HG02623 (cell line): ENCODE measurements at regions not wholly inside any gene's neighbourhood (a gene's known extent, or its start where the extent isn't known, plus 50 kb on each side); places are given as distances from the start of the nearest gene placed in this dataset.
"Not testable (repeated sequence)": the region's sequence is repeated elsewhere in the genome, so short reads cannot be mapped to it uniquely, and the experiment has no call there.

Experiments used
- ATAC-seq: cut with Tn5 transposase; IDR thresholded peaks from one replicate; pipeline ENCODE4 v1.9.1; 2021; ENCODE audit warnings: moderate library complexity; ENCODE audit not compliant: unreplicated experiment

GRCh38 chrX:131595120-131595519, 51.2 kb downstream of the OR13H1 start:
- ATAC-seq: no peak

GRCh38 chrX:131607792-131608369, 64.0 kb downstream of the OR13H1 start:
- ATAC-seq: no peak

GRCh38 chrX:131609480-131609879, 65.6 kb downstream of the OR13H1 start:
- no peak for ATAC-seq

GRCh38 chrX:131613260-131613659, 69.4 kb downstream of the OR13H1 start:
- no peak for ATAC-seq

- no peak for ATAC-seq
Measured at GRCh38 chrX:131614241-131614640, 70.4 kb downstream of the OR13H1 start.

- ATAC-seq: no peak
Measured at GRCh38 chrX:131617182-131617581, 73.3 kb downstream of the OR13H1 start.

- ATAC-seq: no peak
Measured at GRCh38 chrX:131621650-131622049, 77.8 kb downstream of the OR13H1 start.

- ATAC-seq: no peak
Measured at GRCh38 chrX:131626681-131627296, 82.9 kb downstream of the OR13H1 start.

GRCh38 chrX:131630534-131630933, 86.7 kb downstream of the OR13H1 start:
- no peak for ATAC-seq

GRCh38 chrX:131633285-131633917, 89.5 kb downstream of the OR13H1 start:
- peak; percentile 83 for ATAC-seq

- no peak for ATAC-seq
Measured at GRCh38 chrX:131634900-131635299, 91.0 kb downstream of the OR13H1 start.

- no peak for ATAC-seq
Measured at GRCh38 chrX:131646106-131646505, 102.2 kb downstream of the OR13H1 start.

- ATAC-seq: no peak
Measured at GRCh38 chrX:131649741-131650140, 105.9 kb downstream of the OR13H1 start.

- no peak for ATAC-seq
Measured at GRCh38 chrX:131650637-131651410, 107.0 kb downstream of the OR13H1 start.

GRCh38 chrX:131663726-131664125, 119.9 kb downstream of the OR13H1 start:
- ATAC-seq: not testable (repeated sequence)

GRCh38 chrX:131671735-131672134, 127.9 kb downstream of the OR13H1 start:
- ATAC-seq: no peak

GRCh38 chrX:131675596-131676194, 131.8 kb downstream of the OR13H1 start:
- ATAC-seq: no peak

- peak; percentile 82 for ATAC-seq
Measured at GRCh38 chrX:131677655-131678628, 134.1 kb downstream of the OR13H1 start.

- ATAC-seq: not testable (repeated sequence)
Measured at GRCh38 chrX:131682735-131683134, 138.9 kb downstream of the OR13H1 start.

- ATAC-seq: no peak
Measured at GRCh38 chrX:131693359-131693758, 149.5 kb downstream of the OR13H1 start.
